Prostate gland (tissue), 2 donors: ENCODE measurements at regions not wholly inside any gene's neighbourhood (a gene's known extent, or its start where the extent isn't known, plus 50 kb on each side); places are given as distances from the start of the nearest gene placed in this dataset.

ENCODE experiments used
- CTCF ChIP-seq, 4 experiments: fragments of 200-600 bp in 2 of 4; fragments of 450-650 bp in 2 of 4; sonication (generic) in 2 of 4; IDR thresholded peaks; 1 replicate in 3 of 4; 2 replicates in 1 of 4; pipeline ENCODE4 v1.5.1; 2016 to 2019; ENCODE audit warnings: antibody characterized with exemption in 4 of 4, mild to moderate bottlenecking in 2 of 4, moderate library complexity in 2 of 4
- POLR2A ChIP-seq: fragments of 450-650 bp; IDR thresholded peaks from one replicate; pipeline ENCODE4 v1.6.1; 2016; ENCODE audit warnings: antibody characterized with exemption, mild to moderate bottlenecking
- POLR2AphosphoS5 ChIP-seq: sonication (generic); formaldehyde crosslinking; IDR thresholded peaks from one replicate; pipeline ENCODE4 v1.6.1; 2017; ENCODE audit warnings: antibody characterized with exemption

GRCh38 chr2:153354377-153354776 lies 124.2 kb downstream of the RPRM start:
- no peak for TF ChIP-seq POLR2A
- no peak for TF ChIP-seq POLR2AphosphoS5
- no peak for TF ChIP-seq CTCF (IDR thresholded peaks at IDR 0.05)
